GM21576 (cell line): ENCODE measurements at regions not wholly inside any gene's neighbourhood (a gene's known extent, or its start where the extent isn't known, plus 50 kb on each side); places are given as distances from the start of the nearest gene placed in this dataset.

ENCODE experiments used
- ATAC-seq: cut with Tn5 transposase; IDR thresholded peaks from one replicate; pipeline ENCODE4 v1.9.1; 2021; ENCODE audit warnings: mild to moderate bottlenecking, moderate library complexity; ENCODE audit not compliant: unreplicated experiment

DNA sequence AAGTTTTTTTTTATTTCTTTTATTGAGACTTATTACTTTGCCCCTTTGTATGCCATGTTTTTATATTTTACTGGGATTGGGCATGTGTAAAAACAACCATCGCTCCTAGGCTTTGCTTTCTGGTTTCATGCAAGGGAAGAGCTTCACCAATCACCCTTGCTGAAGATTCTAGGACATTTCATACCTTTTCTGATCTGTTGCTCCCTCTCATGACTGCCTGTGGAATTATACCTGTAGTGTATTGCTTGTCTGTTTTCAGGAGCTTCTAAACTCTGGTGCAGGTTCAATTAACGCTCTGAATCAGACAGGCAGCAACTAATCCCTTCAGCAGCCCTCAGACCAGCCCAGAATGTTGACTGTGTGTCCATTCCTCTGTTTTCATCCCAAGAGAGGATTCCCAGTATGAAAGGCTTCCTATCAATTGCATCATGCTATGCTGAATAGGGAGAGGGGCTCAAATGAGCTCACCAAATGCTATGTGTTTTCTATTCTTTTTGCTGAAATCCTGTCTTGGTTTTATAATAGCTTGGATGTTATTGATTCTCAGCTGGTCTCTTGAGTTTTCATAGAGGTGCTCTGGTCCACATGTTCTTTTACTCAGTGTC lies 572.9 kb upstream of the CDH6 start:
- no peak for ATAC-seq

GRCh38 chr5:30608501-30608900 lies 585.0 kb upstream of the CDH6 start:
- no peak for ATAC-seq

DNA sequence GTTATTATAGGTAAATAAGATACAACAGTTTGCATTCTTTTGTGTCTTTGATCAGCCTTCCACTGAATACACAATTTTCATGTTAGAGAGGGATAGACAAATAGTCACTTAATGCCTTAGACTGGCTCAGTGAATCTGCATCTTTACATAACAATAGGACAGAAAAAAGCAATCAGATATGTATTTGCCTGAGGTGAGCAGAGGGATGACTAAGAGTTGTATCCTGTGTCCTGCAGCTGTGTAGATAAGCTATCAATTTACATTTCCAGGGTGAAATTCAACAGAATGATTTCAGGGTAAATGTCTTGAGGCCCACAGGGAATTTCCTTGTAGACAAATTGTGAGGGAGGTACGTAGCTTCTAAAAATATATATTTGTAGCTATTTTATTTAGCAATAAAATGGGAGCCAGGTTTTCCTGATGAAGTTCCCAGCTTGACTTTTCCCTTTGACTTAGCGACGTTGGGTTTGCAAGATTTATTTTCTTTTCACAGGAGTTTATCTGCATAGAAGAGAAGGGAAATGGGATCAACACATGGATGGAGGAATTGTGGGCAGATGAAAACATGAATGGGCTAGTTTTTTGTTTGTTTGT lies 586.1 kb upstream of the CDH6 start:
- no peak for ATAC-seq

DNA sequence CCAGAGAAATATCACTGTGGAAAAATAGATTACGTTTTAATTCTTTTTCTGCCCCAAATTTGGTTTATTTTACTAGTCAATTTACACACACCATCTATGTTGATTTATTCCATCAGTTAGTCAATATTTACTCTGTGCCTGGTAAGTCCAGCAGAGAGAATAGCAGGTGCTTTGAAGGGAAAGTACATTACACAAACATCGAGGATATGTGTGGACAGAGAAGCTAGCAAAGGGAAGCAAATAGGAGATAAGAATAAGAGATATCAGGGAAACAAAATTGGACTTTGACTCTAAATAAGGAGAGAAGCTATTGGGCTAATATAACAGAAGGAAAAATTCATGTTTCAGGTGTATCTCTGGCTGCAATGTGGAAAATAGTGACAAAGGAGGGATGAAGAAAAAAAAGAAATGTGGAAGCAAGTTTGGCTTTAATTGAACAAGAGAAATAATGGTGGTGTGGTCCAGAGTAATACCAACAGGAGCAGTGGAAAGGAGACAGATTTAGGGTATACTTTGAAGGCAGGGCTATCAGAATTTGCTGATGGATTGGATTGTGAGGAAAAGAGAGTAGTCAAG lies 587.7 kb upstream of the CDH6 start:
- ATAC-seq = no peak

GRCh38 chr5:30604648-30605262 lies 588.7 kb upstream of the CDH6 start:
- no peak for ATAC-seq

GRCh38 chr5:30600892-30601291 lies 592.6 kb upstream of the CDH6 start:
- no peak for ATAC-seq

DNA sequence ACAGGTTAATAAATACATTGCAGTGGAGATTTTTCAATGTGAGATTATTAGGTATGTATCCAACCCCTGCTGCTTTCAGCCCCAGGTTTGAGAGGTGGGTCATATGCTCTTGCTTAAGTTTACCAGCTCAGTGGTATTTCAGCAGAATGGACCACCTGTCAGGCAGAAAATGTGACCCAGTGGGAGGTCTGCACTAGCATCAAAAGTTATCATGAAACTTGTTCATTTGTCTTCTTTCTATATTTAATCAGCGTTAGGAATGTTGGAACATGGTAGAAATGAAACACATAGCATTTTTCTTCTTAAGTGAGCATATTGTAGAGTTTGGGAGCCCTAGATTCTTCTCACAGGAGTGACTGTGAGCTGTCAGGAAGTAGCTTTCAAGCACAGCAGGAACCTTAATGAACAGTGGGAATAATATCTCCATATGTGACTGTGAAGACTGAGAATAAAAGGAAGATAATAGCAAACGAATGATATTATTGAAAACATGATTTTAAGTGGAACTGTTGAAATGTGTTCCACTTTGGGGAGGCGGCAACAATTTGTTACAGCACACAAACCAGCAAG lies 596.9 kb upstream of the CDH6 start:
- ATAC-seq = no peak

GRCh38 chr5:30594331-30594730 lies 599.2 kb upstream of the CDH6 start:
- no peak for ATAC-seq

GRCh38 chr5:30592833-30593232 lies 600.7 kb upstream of the CDH6 start:
- no peak for ATAC-seq

DNA sequence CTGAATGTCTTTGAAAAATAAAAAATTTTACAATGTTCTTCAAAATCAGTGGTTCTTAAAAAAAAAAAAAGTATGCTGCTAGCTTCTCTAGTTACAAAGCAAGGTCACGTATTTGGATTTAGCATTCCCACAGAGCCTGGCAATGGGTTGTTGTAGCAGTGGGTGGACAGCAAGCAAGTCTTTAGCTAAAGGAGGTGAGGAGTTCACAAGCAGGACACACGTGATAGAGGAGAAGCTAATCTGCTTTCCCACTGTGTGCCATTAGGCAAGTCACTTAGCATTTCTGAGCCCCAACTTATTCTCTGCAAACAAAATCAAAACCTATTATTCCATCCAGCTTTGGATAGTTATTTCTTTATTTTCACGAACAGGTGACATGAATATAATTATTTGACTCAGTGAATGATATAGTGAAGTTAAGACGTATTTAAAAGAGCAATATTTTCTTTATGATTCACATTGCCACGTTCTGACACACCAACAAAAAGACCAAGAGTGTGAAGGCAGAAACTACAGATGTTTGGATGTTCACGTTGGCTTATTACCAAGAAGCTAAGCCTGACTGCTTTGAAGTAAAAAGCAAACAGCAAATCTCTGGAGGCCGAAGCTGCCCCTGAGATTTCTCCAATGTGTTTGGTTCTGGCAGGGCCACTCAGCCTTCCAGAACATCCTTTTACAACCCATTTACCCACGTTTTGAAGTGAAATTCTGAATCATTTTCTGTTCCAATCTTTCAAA lies 612.1 kb upstream of the CDH6 start:
- ATAC-seq = no peak

DNA sequence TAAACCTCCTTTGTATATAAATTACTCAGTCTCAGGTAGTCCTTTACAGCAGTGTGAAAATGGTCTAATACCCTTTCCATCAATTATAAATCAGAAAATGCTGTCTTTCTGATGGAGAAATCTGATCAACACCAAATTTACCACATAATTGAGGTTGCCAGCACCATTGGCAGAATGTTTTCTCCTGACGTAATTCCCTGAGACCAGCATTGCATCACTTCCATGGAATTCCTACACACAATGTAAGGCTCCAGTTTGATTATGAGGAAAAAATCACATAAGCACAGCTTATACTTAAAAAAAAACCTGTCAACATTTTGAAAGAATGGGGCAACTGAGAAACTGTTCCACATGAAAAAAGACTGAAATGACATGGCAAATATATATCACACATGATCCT lies 618.7 kb upstream of the CDH6 start:
- no peak for ATAC-seq

- no peak for ATAC-seq
Measured at GRCh38 chr5:30572279-30572678, 621.2 kb upstream of the CDH6 start.

DNA sequence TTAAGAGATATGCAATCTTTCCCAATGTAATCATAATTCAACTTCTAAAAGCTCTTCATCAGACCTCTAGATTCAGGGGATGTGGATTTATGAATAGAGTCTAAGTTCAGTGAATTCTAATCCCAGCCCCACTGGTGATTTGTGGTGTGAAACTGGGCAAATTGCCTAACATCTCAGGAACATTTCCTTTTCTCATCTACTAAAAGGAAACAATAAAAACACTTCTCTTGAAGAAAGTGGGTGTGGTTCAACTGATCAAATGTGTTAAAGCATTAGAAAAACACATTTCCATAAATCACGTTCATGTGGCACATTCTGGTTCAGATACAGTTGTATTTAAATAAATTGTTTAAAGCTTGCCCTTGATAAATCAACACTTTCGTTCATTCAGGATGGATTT lies 631.7 kb upstream of the CDH6 start:
- ATAC-seq = no peak

DNA sequence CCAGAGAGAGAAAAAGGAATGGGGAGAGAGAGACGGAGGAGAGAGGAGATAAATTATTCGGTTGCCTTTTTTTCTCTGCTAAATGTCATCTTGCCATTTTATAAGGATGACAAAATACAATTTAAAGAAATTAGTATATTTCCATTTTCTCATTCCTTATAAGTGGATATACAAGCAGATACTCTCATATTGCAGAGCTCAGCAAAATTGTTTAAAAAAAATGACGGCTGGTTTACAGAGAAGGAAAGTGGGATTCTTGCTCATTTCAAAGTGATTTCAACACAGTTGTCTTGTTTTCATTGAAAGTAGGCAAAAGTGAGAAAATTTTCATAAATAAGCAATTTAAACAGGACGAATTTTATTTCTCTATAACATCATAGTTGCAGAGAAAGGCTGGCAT lies 641.9 kb upstream of the CDH6 start:
- ATAC-seq = no peak

DNA sequence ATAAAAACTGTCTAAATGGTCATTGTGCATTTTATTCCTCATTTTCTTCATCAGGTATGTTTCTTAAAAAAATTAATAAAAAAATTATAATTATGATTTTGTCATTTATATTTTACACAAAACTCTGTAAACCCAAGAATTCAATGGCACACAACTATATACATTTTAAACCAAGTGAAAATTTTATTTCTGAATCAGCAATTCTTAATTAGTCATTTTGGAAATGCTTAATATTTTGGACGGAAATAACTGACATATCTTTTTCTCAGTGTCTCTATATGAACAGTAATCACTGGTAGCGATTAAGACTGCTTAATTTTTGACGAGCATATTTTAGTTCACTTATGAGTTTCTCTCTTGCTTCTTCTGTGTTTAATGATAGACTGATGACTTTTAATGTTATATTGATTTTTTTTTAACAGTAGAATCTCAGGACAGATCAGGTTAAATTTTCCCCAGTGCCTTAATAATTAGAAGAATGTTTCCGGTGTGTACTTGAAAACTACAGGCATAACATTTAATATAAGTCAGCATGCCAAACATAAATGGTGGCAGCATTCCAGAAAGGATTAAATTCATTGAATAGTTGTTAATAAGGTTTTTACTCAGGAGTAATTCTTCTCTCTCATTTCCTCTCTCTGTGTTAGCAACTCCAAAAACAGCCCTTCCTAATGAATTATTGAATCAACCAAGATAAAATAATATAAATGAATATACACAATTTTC lies 644.7 kb upstream of the CDH6 start:
- ATAC-seq = no peak

DNA sequence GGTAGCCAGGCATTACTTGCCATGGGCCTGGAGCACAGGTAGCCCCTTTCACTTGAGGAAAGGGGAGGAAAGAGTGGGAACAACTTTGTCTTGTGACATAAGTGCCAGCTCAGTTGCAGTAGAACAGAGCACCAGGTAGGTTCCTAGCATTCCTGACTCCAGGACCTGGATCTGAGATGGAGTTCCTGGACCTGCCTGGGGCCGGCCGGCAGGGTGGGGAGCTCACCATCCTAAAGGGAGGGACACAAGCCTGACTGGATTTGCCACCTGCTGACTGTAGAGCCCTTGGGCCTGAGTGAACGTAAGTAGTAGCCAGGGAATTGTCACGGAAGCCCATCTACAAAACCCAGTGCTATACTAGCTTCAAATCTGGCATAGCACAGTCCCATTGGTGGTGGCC lies 653.3 kb upstream of the CDH6 start:
- no peak for ATAC-seq

GRCh38 chr5:30539004-30539634 lies 654.4 kb upstream of the CDH6 start:
- no peak for ATAC-seq

DNA sequence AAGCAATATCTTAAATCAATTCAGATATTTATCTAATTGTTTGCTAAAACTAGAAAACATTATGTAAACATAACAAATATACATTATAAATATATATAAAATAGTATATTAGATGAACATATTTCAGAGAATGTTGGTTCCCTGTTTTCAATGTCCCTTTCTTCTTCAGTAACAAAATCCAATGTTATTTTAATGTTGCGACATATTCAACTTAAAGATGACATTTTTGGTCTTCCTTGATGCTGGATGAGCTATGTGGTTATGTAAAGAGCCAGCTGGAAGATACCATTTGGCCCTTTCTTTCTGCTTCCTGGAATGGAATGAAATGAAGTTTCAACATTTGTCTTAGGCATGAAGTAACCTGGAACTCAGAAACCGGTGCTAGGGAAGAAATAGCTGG lies 668.1 kb upstream of the CDH6 start:
- ATAC-seq = no peak

DNA sequence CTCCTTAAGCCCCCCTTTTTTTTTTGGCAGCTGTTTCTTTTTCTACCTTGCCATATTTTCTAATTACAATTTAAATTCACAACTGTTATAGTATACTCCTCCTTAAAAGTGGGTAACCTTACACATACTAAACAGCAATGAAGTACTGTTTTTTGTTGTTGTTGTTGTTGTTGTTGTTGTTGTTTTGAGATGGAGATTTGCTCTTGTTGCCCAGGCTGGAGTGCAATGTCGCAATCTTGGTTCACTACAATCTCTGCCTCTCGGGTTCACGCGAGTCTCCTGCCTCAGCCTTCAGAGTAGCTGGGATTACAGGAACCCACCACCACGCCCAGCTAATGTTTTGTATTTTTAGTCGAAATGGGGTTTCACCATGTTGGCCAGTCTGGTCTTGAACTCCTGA lies 669.1 kb upstream of the CDH6 start:
- ATAC-seq = no peak

- no peak for ATAC-seq
Measured at GRCh38 chr5:30523061-30523460, 670.4 kb upstream of the CDH6 start.
